Middle frontal gyrus (tissue), 1 donor: ENCODE measurements at regions not wholly inside any gene's neighbourhood (a gene's known extent, or its start where the extent isn't known, plus 50 kb on each side); places are given as distances from the start of the nearest gene placed in this dataset.
"Not testable (repeated sequence)": the region's sequence is repeated elsewhere in the genome, so short reads cannot be mapped to it uniquely, and the experiment has no call there.

ENCODE experiments used
- DNase-seq: peaks from one replicate; pipeline ENCODE4 v3.0.0-alpha.2; 2015; ENCODE audit warnings: low spot score; ENCODE audit errors: extremely low spot score

DNA sequence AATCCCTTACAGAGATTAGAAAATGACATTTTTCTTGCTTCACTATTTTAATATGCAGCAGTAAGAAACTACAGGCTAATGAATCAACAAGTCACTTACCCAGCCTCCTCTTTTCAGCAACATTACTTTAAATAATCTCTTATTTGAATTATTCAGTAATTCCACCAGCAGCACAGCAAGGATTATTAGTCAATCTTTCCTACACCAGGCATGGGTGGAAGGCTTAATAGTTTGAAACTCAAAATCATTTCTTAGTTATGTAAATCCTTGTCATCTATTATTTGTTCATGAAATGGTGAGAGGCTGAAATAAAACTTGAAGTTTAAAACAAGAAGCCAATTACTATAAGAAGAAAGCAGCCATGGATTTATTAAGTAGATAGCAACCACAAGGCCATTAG lies 530.5 kb downstream of the KCNA4 start:
- no peak for DNase-seq

DNA sequence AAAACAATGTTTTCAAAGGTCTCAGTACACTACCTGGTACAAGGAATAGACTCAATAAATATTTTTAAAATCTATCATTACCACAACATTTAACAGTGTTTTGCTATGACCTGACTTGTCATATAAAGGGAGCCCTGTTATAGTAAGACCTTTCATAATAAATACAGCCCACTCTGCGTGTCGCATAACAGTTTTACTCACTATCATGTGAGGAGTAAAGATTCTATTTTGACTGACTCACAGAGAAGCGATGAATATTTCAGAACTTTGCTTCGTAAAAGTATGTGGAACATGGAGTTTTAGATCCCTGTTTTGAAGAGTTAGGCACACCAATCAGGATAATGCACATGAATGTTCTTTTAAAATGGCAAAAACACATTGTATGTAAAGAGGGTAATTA lies 531.2 kb downstream of the KCNA4 start:
- no peak for DNase-seq

DNA sequence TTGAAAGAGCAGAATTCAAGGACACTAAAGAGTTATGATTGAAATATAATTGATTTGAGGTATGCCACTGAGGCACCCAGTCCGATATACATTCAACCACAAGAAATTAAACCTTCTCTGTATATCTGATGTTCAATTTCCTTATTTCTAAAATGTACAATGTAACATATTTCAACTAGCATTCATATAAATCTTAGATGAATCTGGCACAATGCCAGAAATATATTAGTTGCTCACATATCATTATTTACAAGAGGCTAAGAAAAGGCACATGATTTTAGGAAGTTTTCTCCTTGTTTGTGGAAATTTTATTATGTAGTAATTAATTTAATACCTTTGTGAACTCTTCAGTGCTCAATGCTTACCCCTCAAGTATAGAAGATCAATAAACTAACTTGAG lies 532.3 kb downstream of the KCNA4 start:
- DNase-seq, result no peak

DNA sequence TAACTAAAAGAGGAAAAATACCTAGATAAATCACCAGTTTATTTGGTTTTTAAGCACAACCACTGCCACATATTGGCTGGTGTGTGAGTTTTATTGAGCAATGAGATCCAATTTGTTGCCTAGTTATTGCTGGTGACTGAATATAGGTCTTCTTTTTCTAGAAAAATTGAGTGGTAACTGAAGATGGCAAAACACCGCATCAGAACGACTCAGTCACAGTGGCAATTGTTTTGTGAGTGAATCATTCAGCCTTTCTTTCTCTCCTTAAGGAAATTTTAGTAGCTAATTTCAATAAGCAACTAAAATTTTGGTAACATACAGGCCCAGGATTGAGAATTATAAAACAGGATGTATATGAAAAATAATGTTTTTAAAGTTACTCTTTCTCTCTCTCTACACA lies 533.0 kb downstream of the KCNA4 start:
- no peak for DNase-seq

DNA sequence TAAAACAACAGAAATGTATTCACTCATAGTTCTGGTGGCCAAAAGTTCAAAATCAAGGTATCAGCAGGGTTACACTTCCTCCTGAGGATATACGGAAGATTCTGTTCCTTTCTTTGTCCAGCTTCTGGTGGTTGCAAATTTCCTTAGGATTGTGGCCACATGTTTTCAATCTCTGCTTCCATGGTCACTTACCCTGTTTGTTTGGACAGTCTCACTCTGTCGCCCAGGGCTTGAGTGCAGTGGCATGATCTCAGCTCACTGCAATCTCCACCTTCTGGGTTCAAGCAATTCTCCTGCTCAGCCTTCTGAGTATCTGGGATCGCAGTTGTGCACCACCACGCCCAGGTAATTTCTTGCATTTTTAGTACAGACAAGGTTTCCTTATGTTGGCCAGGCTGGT lies 534.3 kb downstream of the KCNA4 start:
- DNase-seq, result no peak

DNA sequence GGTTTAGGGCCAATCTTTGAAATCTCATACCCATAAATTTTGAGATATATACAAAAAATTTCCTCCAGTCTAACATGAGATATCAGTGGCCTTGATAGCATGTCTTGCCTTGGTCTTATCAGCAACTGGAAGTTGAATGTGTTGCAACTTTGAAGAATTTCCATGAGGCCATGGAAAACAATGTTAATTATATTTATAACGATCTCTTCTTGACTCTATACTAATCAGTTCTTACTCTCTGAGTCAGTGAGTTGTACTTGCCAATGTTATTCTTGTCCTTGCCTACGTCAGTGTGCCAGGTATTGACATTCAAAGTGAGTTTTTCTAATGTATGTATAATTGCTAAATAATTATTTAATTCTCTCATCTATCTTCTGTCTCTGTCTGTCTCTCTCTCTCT lies 535.1 kb downstream of the KCNA4 start:
- no peak for DNase-seq

DNA sequence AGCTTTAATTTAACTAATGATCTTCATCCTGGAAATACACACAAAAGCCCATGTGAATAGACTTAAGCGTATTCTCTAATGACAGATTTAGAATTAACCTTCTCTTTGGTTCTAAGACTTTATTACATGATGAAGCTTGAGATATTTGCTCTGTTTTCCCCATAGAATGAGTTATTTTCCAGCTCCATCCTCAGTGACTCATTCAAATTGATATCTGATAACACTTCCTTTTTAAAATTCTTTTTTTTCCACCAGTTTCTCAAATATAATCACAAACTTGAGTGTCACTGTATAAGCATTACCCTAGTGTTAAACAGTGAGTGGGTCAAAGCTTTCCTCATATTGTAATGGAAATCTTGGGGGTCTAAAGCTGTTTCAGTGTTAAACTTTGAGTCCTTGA lies 535.8 kb downstream of the KCNA4 start:
- no peak for DNase-seq

DNA sequence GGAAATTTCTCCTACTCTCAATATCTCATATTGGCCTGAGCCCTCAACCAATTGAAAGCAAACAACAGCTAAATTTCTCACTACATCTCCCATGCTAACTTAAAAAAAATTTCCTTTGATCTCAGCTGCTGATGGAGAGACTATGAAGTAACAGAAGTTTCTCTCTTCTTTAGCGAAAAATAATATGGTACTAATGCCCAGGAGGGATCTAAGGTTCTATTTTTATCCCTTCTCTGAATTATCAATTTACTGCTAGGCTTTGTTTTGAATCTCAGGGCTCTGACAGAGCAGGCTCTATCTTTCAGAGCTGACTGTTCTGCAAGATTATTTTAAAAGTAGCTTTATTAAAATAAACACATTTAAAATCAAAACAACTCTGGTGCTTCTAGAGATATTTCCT lies 558.6 kb downstream of the KCNA4 start:
- no peak for DNase-seq

DNA sequence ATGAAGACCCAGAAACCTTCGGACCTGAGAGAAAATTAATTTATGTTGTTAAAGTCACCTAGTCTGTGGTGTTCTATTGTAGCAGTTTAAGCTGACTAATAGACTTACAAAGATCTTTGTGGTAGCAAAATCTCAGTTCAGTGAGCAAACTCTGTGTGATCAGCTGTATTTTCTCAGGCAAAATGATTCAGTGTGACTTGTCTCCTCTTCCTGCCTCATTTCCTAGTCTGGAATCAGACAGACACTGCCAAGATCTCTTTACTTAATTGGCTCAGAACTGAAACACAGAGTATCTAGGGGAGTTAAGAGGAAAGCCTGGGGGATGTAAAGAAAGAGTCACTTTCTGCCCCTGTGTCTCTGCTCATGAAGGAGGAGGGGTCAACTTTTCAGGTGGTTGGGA lies 564.7 kb downstream of the KCNA4 start:
- no peak for DNase-seq

DNA sequence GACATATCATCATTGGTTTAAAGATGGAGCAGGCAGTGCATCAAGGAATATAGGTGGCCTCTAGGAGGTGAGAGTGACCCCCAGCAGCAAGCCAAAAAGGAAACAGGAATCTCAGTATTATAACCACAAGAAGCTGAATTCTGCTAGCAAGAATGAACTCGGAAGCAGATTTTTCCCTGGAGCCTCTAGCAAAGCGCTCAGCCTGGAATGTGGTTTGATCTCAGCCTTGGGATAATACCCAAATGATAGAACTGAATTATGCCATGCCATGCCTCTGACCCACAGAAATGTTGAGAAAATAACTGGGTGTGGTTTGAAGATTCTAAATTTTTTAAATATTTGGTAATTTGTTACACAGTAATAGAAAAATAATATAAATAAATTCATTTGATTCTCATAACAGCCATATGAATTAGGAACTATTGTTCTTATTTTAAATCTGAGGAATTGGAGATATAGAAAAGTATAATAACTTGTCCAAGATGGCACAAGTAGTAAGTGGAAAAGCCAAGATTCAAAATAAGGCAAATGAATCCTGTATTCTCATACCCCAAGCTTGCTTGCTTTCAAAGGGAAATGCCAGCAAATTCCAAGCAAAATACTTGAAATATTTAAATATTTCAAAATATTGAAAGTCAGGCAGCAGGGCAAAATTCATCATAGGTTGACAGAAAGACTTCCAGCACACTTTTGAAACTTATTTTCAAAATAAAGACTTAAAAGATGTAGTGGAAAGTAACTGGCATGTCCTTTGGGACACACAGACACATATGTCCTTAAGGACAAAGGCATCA lies 567.4 kb downstream of the KCNA4 start:
- no peak for DNase-seq

DNA sequence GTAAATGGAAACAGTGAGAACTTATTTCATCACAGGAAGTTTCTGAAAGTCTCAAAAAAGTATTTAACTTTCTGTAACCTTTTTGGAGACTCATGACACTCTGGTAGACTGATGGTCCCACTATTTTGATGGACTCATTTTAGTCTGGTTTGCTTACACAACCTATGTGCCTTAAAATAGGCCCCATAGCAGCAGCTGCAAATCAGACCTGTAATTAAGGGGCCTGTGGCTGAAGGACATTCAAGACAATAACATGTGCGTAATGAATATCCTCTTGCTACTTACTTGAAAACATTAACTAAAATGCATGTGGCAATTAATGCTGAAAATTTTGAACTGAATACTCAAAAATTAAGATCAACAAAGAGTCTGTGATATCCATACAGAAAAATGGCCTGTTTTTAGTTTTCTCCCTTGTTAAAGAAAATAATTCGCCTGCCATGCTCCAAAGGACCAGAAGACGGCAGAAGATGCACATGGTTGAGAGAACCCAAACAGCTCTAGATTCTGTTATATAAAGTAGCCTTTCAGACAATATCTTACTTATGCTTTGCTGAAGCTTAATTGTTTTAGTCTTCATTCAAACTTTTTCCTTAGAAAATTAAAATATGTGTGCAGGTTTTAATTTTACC lies 568.5 kb downstream of the KCNA4 start:
- DNase-seq, result peak; percentile 12

DNA sequence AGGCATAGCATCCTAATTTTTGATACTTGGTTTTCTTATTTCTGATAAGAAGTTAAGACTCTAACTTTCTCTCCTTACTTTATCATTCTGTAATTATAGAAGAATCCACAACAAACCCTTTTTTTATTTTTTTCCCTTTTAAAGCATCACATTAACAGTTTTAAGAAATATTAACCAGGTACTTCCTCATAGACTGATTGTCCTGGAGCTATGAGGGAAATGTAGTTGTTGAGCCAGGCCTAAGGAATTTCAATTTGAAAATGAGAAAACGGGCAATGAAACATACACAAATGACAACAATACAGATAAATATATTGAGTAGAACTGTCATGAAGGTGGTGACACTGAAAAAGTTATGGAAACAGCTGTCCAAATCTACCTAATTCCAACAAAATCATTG lies 569.0 kb downstream of the KCNA4 start:
- no peak for DNase-seq

DNA sequence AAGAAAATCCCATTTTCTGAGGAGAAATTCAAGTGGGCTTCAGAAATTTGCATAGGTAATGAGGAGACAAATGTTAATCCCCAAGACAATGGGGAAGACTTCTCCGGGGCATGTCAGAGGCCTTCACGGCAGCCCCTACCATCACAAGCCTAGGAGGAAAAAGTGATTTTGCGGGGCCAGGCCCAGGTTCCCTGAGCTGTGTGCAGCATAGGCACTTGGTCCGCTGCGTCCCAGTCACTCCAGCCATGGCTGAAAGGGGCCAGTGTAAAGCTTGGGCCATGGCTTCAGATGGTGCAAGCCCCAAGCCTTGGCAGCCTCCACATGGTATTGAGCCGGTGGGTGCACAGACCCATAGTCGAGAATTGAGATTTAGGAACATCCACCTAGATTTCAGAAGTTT lies 570.7 kb downstream of the KCNA4 start:
- no peak for DNase-seq

DNA sequence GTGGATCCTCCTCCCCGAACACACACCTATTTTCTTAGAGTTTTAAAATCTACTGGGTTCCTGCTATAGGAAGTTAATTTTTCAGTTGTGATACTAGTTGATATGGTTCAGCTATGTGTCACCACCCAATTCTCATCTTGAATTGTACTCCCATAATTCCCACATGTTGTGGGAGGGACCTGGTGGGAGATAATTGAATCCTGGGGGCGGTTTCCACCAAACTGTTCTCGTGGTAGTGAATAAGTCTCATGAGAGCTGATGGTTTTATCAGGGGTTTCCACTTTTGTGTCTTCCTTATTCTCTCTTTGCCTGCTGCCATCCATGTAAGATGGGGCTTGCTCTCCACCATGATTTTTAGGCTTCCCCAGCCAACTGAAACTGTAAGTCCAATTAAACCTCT lies 571.6 kb downstream of the KCNA4 start:
- DNase-seq, result not testable (repeated sequence)

DNA sequence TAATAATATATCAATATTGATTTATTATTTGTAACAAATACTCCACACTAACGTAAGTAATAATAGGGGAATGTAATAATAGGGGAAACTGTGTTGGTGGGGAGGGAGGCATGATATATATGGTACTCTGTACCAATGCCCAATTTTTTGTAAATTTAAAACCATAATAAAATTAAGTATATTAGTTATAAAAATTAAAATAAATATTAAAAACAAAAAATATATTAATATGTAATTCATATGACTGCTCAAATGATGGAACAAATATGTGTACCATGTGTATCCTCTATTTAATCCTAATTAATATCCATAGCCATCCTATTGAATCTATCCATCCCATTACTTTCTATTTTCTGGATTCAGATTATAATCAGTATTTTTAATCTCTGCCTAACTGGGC lies 578.0 kb downstream of the KCNA4 start:
- no peak for DNase-seq

DNA sequence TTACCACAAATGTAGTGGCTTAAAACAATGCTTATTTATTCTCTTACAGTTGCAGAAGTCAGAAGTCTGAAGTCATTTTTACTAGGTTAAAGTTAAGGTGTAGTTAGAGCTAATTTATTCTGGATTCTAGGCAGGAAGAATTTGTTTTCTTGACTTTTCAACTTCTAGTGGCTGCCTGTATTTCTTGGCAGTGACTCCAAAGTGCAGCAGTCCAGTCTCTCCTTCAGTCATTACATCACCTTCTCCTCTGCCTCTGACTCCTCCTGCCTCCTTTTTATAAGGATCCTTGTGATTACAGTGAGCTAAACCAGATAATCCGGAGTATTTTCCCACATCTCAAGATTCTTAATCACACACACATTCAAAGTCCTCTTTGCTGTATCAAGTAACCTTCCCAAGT lies 581.4 kb downstream of the KCNA4 start:
- DNase-seq, result no peak

DNA sequence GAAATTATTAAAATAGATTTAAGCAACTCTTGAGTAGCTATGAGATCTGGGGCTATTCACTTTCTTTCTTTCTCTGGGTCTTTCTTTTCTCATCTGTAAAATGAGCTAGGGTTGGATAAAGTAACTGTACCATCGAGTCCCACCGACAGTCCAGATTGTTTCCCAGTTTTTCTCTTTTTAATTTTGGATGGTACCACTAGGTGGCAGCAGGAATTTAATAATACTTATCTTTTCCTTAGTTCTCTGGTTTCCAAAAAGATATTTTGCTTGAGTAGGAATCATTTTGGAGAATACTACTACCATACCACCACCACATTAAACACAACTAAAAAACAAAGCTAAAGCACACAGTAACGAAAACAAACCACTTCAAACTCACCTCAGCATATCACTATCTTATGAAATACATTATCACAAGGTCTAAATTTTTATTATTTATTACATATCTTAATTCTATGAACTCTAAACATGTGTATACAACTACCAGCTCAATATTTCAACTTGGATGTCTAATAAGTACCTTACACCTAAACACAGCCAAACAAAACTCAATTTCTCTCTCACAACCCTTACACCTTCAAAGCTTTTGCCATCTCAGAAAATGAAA lies 584.0 kb downstream of the KCNA4 start:
- DNase-seq, result peak; percentile 8

DNA sequence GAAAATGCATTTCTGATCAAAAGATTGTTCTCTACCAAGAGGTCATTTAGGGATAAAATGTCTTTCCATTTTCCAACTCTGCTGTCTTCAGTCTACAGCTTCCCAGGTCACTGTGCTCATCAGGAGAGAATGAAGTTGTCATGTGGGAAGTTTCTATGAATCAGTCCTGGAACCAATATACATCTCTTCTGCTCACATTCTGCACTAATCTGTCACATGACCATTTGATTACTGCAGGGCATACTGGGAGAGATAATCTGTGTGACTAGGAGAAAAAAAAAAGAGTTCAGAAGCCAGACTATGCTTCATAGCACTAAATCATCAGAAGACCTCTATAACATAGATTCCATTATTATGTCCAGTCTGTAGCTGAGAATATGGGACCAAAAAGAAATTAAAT lies 611.5 kb downstream of the KCNA4 start:
- no peak for DNase-seq

DNA sequence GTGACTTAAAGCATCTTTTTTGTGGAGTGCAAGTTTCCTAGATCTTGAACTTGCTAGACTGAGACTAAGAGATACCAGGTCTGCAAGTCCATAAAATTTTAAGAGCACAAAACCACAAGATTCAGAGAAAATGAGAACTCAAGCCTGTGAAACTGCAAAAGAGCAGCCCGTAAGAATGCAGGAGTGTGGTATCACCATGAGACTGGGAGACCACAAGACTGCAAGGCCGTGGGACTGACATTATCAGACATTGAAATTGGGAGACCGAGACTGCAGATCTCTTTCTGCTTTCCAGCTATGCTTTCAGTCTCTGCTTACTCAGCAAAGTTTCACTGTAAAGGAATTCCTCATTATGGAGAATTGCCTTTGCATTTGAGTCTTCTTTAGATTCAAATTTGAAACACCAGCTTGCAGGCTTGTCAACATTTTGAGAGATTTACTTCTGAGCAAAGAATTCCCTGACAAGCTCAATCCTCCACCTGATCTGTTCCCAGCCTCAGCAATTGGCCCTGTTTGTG lies 621.2 kb downstream of the KCNA4 start:
- no peak for DNase-seq

DNA sequence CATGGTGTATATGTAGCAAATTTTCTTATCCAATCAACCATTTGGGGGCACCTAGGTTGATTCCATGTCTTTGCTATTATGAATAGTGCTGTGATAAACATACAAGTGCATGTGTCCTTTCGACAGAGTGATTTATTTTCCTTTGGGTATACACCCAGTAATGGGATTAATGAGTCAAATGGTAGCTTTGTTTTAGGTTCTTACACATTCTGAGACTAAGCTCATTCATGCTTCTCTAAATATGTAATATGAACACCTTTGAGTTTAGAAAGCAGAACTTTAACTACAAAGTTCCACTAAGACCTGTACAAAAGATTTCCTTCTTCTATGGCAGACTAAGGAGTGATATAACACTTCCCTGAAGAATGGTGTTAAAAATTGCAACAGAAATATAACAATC lies 627.0 kb downstream of the KCNA4 start:
- DNase-seq, result no peak

DNA sequence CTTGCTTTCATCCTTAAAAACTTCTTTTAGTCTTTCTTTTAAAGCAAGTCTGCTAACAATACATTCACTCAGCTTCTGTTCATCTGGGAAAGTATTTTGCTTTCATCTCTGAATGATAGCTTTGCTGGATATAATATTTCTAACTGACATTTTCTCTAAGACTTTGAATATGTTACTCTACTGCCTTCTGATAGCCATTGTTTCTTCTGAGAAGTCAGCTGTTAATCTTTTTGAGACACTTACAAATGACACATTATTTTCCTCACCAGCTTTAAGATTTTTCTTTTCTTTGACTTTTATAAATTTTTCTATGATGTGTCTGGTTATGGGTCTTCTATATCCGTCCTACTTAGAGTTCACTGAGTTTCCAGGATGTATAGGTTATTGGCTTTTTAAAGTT lies 643.1 kb downstream of the KCNA4 start:
- no peak for DNase-seq

DNA sequence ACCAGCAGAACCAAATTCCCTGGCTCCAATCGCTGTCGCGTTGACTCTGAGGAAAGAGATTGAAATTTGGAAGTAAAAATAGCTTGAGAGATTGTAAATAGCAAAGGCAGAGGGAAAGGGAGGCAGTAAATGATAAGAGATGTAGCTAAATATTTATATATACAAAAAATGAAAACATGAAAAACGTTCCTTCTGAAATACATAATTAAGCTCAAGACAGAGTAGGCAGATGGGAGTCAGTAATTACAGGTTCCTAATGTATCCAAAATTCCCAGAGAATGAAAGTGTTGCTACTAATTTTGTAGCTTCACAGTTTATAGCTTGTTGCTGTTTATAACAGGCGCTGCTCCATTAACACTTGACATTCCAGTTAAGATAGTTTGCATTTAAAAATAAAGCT lies 648.7 kb downstream of the KCNA4 start:
- no peak for DNase-seq

DNA sequence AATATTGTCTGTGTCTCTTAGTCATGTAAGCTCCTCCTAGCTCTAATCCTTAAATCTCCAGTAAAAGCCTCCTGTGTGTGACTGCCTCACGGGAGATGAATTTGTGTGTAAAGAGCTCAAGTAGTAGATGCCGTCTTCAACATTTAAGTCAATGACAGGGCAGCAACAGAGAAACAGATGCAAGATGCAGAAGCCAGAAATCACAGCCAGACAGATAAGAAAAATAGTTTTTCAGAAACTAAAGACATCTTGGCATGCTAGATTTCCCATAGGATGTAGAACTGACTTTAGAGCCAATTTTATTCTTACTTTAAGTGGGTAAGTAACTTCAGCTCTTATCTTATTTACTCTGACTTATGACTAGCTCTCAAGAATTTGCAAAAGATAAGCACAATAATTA lies 652.8 kb downstream of the KCNA4 start:
- no peak for DNase-seq
